Prostate gland (tissue), 2 donors: ENCODE measurements at regions not wholly inside any gene's neighbourhood (a gene's known extent, or its start where the extent isn't known, plus 50 kb on each side); places are given as distances from the start of the nearest gene placed in this dataset.

Source experiments
- DNase-seq: peaks from one replicate; pipeline ENCODE4 v3.0.0-alpha.2; 2019; ENCODE audit warnings: low spot score
- H3K27ac ChIP-seq, 2 donors: fragments of 200-600 bp; sonication (generic); 2 replicates each; pipeline ENCODE4 v1.5.1; 2017 to 2019
- H3K27me3 ChIP-seq: fragments of 200-600 bp; sonication (generic); replicated peaks from 2 replicates; pipeline ENCODE4 v1.5.1; 2019; ENCODE audit not compliant: insufficient read depth
- H3K36me3 ChIP-seq, 2 donors: fragments of 200-600 bp; sonication (generic); 1 replicate in 1 of 2; 2 replicates in 1 of 2; pipeline versions ENCODE4 v1.5.1 to v1.8.1; 2017 to 2019
- H3K4me1 ChIP-seq: fragments of 200-600 bp; sonication (generic); replicated peaks from 2 replicates; pipeline ENCODE4 v1.5.1; 2019
- H3K4me3 ChIP-seq, 2 donors: fragments of 200-600 bp; sonication (generic); 2 replicates each; pipeline ENCODE4 v1.5.1; 2017 to 2019
- H3K9me3 ChIP-seq: fragments of 200-600 bp; sonication (generic); 2 replicates; pipeline ENCODE4 v1.5.1; 2017
- POLR2A ChIP-seq: fragments of 450-650 bp; IDR thresholded peaks from one replicate; pipeline ENCODE4 v1.6.1; 2016; ENCODE audit warnings: antibody characterized with exemption, mild to moderate bottlenecking
- POLR2AphosphoS5 ChIP-seq: sonication (generic); formaldehyde crosslinking; IDR thresholded peaks from one replicate; pipeline ENCODE4 v1.6.1; 2017; ENCODE audit warnings: antibody characterized with exemption
- WGBS: methylation state at CpG from one replicate; pipeline ENCODE4 v1.1.5; 2018; 5-methylcytosine and 5-hydroxymethylcytosine counted together
- intact Hi-C: fragments of 100-400 bp; cut with DNase I; formaldehyde crosslinking; loops from one replicate; pipeline ENCODE4 v1.14.2; 2022
- TF ChIP-seq, protein P1 (sequence below), 4 experiments: fragments of 200-600 bp in 2 of 4; fragments of 450-650 bp in 2 of 4; sonication (generic) in 2 of 4; IDR thresholded peaks; 1 replicate in 3 of 4; 2 replicates in 1 of 4; pipeline ENCODE4 v1.5.1; 2016 to 2019; ENCODE audit warnings: antibody characterized with exemption in 4 of 4, mild to moderate bottlenecking in 2 of 4, moderate library complexity in 2 of 4

GRCh38 chr2:111707700-111708099 is 176.3 kb downstream of the ANAPC1 start:
- DNase-seq = no peak
- TF ChIP-seq, protein P1, sequence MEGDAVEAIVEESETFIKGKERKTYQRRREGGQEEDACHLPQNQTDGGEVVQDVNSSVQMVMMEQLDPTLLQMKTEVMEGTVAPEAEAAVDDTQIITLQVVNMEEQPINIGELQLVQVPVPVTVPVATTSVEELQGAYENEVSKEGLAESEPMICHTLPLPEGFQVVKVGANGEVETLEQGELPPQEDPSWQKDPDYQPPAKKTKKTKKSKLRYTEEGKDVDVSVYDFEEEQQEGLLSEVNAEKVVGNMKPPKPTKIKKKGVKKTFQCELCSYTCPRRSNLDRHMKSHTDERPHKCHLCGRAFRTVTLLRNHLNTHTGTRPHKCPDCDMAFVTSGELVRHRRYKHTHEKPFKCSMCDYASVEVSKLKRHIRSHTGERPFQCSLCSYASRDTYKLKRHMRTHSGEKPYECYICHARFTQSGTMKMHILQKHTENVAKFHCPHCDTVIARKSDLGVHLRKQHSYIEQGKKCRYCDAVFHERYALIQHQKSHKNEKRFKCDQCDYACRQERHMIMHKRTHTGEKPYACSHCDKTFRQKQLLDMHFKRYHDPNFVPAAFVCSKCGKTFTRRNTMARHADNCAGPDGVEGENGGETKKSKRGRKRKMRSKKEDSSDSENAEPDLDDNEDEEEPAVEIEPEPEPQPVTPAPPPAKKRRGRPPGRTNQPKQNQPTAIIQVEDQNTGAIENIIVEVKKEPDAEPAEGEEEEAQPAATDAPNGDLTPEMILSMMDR (IDR thresholded peaks at IDR 0.05) = no peak
- TF ChIP-seq POLR2A = no peak
- TF ChIP-seq POLR2AphosphoS5 = no peak
- intact Hi-C loops = no loop called here
- Histone ChIP-seq H3K27ac (no peak overlapping the region), H3K36me3 (no peaks in the 10 kb centered on the region), H3K4me1 (no peaks in the 10 kb centered on the region), H3K4me3 (no peak overlapping the region), H3K9me3 (no peaks in the 10 kb centered on the region), H3K27me3 (no peaks in the 10 kb centered on the region)
- 90% methylated on average over 7 of the region's 7 CpGs for WGBS

GRCh38 chr2:111708476-111709180 is 175.4 kb downstream of the ANAPC1 start:
- Histone ChIP-seq H3K4me1 (no peaks in the 10 kb centered on the region), H3K36me3 (no peaks in the 10 kb centered on the region), H3K27ac (no peak overlapping the region), H3K27me3 (no peaks in the 10 kb centered on the region), H3K4me3 (no peak overlapping the region), H3K9me3 (no peaks in the 10 kb centered on the region)
- TF ChIP-seq POLR2AphosphoS5 = peak; percentile 36
- TF ChIP-seq, protein P1 (IDR thresholded peaks at IDR 0.05) = no peak
- DNase-seq = peak; percentile 18
- WGBS = 35% methylated on average over 4 of the region's 4 CpGs
- intact Hi-C loops = no loop called here

DNA sequence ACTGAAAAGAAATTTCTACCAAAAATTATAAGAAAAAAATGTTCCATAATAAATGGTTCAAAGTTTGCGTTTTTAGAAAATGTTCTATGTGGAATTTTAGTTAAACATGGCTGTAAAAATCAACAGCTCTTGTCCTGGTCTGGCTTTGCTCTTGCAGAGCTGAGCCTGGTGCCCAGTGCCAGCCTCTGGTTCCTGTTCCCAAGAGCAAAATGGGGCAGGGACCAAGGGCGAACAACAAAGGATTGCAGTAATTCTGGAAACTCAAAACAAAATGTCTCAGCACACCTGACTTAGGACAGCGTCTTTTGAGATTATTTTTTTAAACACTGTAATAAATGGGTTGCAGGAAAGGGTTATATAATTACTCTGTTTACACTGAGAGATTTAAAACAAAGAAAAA is 174.7 kb downstream of the ANAPC1 start:
- DNase-seq = no peak
- Histone ChIP-seq H3K4me1 (no peaks in the 10 kb centered on the region), H3K27me3 (no peaks in the 10 kb centered on the region), H3K9me3 (no peaks in the 10 kb centered on the region), H3K36me3 (no peaks in the 10 kb centered on the region), H3K27ac (no peak overlapping the region), H3K4me3 (no peak overlapping the region)
- intact Hi-C loops = no loop called here
- TF ChIP-seq, protein P1 (IDR thresholded peaks at IDR 0.05) = no peak
- TF ChIP-seq POLR2AphosphoS5 (no peak), POLR2A (no peak)
- 71% methylated on average over 3 of the region's 3 CpGs for WGBS

- no peaks in the 10 kb centered on the region for H3K27me3 ChIP-seq
- no peak overlapping the region for H3K4me3 ChIP-seq
- no peak overlapping the region for H3K27ac ChIP-seq
- H3K9me3 ChIP-seq = no peaks in the 10 kb centered on the region
- H3K4me1 ChIP-seq = no peaks in the 10 kb centered on the region
- TF ChIP-seq POLR2A = no peak
- TF ChIP-seq, protein P1 (IDR thresholded peaks at IDR 0.05) = no peak
- TF ChIP-seq POLR2AphosphoS5 = no peak
- no peaks in the 10 kb centered on the region for H3K36me3 ChIP-seq
- 73% methylated on average over 6 of the region's 6 CpGs for WGBS
- DNase-seq = no peak
- intact Hi-C loops = no loop called here
Observed at GRCh38 chr2:111710085-111710484, 173.9 kb downstream of the ANAPC1 start.

DNA sequence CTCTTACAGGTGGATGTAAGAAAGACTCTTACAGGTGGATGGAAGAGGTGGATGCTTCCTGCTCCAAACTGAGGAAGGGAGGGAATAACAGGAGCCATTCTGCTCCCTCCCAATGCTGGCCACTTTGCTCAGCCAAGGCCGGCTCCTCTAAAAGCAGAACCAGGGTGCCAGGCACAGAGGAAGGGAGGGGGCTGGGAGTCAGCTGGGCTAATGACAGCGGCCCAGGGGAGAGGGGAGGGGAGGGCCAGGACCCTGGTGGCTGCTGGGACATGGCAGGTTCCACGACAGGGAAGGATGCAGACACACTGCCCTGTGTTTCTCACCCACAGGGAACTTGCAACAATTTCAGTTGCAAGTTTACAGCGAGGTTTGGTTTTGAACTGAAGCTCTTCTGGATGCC is 173.4 kb downstream of the ANAPC1 start:
- Histone ChIP-seq H3K9me3 (no peaks in the 10 kb centered on the region), H3K4me3 (no peak overlapping the region), H3K4me1 (no peaks in the 10 kb centered on the region), H3K27ac (no peak overlapping the region), H3K27me3 (no peaks in the 10 kb centered on the region), H3K36me3 (no peaks in the 10 kb centered on the region)
- intact Hi-C loops = no loop called here
- DNase-seq = no peak
- 87% methylated on average over 4 of the region's 4 CpGs for WGBS
- TF ChIP-seq POLR2A (no peak), POLR2AphosphoS5 (no peak)
- TF ChIP-seq, protein P1 (IDR thresholded peaks at IDR 0.05) = no peak
